Heart right ventricle (tissue), 16 donors: ENCODE measurements at regions not wholly inside any gene's neighbourhood (a gene's known extent, or its start where the extent isn't known, plus 50 kb on each side); places are given as distances from the start of the nearest gene placed in this dataset.

Experiments used
- ATAC-seq, 8 donors: fragments of 200-7000 bp; cut with Tn5 transposase; one replicate each; pipeline ENCODE4 v1.9.1; 2020; ENCODE audit warnings: mild to moderate bottlenecking in 8 of 8, moderate library complexity in 8 of 8, moderate number of reproducible peaks in 1 of 8
- DNase-seq, 2 donors: peaks; one replicate each; pipeline ENCODE4 v3.0.0-alpha.2; 2020
- H3K27ac ChIP-seq, 10 donors: fragments of 200-600 bp; sonication (generic) in 2 of 10; one replicate each; pipeline versions ENCODE4 v1.5.0 to v1.8.0; 2020 to 2022; ENCODE audit warnings: mild to moderate bottlenecking in 3 of 10
- H3K27me3 ChIP-seq, 7 donors: fragments of 200-600 bp; one replicate each; pipeline ENCODE4 v1.8.0; 2021 to 2022; ENCODE audit warnings: mild to moderate bottlenecking in 2 of 7
- H3K36me3 ChIP-seq, 9 donors: fragments of 200-600 bp; sonication (generic) in 1 of 9; one replicate each; pipeline versions ENCODE4 v1.5.0 to v1.8.0; 2020 to 2022; ENCODE audit warnings: mild to moderate bottlenecking in 2 of 9
- H3K4me1 ChIP-seq, 9 donors: fragments of 200-600 bp; sonication (generic) in 1 of 9; one replicate each; pipeline versions ENCODE4 v1.5.0 to v1.8.0; 2020 to 2022; ENCODE audit warnings: mild to moderate bottlenecking in 4 of 9
- H3K4me3 ChIP-seq, 10 donors: fragments of 200-600 bp; sonication (generic) in 2 of 10; one replicate each; pipeline versions ENCODE4 v1.5.0 to v1.8.0; 2020 to 2022; ENCODE audit warnings: mild to moderate bottlenecking in 7 of 10, moderate library complexity in 2 of 10
- H3K9me3 ChIP-seq, 11 donors: fragments of 200-600 bp in 10 of 11; sonication (generic) in 2 of 11; one replicate each; pipeline versions ENCODE4 v1.5.0 to v1.8.0; 2013 to 2022; ENCODE audit warnings: mild to moderate bottlenecking in 2 of 11, control low read depth in 1 of 11, moderate library complexity in 1 of 11
- CTCF ChIP-seq, 9 donors: fragments of 200-600 bp; sonication (generic) in 2 of 9; IDR thresholded peaks; one replicate each; pipeline versions ENCODE4 v1.5.0 to v1.8.0; 2021 to 2022; ENCODE audit warnings: antibody characterized with exemption in 9 of 9, mild to moderate bottlenecking in 5 of 9, moderate library complexity in 1 of 9
- WGBS, 2 donors: extraction: QIAGEN DNeasy Blood & Tissue Kit; methylation state at CpG; one replicate each; pipeline ENCODE4 v1.1.7; 2013; ENCODE audit warnings: inconsistent platforms in 1 of 2; 5-methylcytosine and 5-hydroxymethylcytosine counted together
- intact Hi-C, 10 donors: fragments of 100-400 bp; cut with DNase I; formaldehyde crosslinking; loops; one replicate each; pipeline versions ENCODE4 v1.11.1 to v1.14.2; 2022
- donor health status: Arrhythmogenic right ventricular cardiomyopathy.
- donor health status: ischemic (EF 13 %, LVEDD 7.1; RV severe dilation, severe dysfunction).
- donor health status: healthy with polysubstance abuse.
- donor health status: DM: no; HTN: yes; CAD: no.
- donor health status: DM: no; HTN: no; CAD: no.
- donor health status: ischemic (EF 25% LVEDD 6.9; RV normal size, moderate dysfunction).
- donor health status: ischemic (EF 25% LVEDD 5.7; RV mildly dilated, moderate dysfunction).
- donor health status: healthy.
- donor health status: DM: yes; HTN: yes; CAD: no.
- donor health status: Ischemic cardiomyopathy.
- donor health status: ischemic (EF 35%, LVEDD 5.7; RV mildly dilated, moderate dysfunction).
- donor health status: nonischemic (EF 11% LVEDD 7.7; RV severe dilation, severe dysfunction).
- donor health status: DM: yes; HTN: yes; CAD: no.
- donor health status: PGD.
- donor health status: ischemic (EF 29% LVEDD 5.4; RV normal size, mild dysfunction).
- donor health status: nonischemic (EF 23%, LVEDD 6.1; RV moderate dilation, normal function).

GRCh38 chr2:116467243-116467642, 1347.2 kb upstream of the DDX18 start:
- no peak for TF ChIP-seq CTCF (IDR thresholded peaks at IDR 0.05)
- Histone ChIP-seq H3K27ac (no peak overlapping the region), H3K9me3 (peaks cover 0 to 72% (median 12%) of the 10 kb centered on the region in 11 donors), H3K4me3 (no peak overlapping the region), H3K4me1 (no peaks in the 10 kb centered on the region), H3K36me3 (no peaks in the 10 kb centered on the region), H3K27me3 (no peaks in the 10 kb centered on the region)
- intact Hi-C loops = no loop called here
- DNase-seq (no peak), ATAC-seq (no peak)
- WGBS, 2 donors = 48 to 57% methylated on average over 3 of the region's 3 CpGs

GRCh38 chr2:116477229-116477628, 1337.3 kb upstream of the DDX18 start:
- no peak for TF ChIP-seq CTCF (IDR thresholded peaks at IDR 0.05)
- H3K4me1 ChIP-seq = no peaks in the 10 kb centered on the region
- WGBS, 2 donors = 65% methylated on average over 3 of the region's 3 CpGs

GRCh38 chr2:116487336-116487735, 1327.2 kb upstream of the DDX18 start:
- WGBS, 2 donors = 79 to 85% methylated on average over 1 of the region's 1 CpG
- H3K27ac ChIP-seq = no peak overlapping the region
- peaks cover 0 to 51% (median 7%) of the 10 kb centered on the region in 11 donors for H3K9me3 ChIP-seq
- intact Hi-C loops = no loop called here
- no peak for DNase-seq
- no peaks in the 10 kb centered on the region for H3K36me3 ChIP-seq
- H3K27me3 ChIP-seq = no peaks in the 10 kb centered on the region
- no peak for TF ChIP-seq CTCF (IDR thresholded peaks at IDR 0.05)
- no peak overlapping the region for H3K4me3 ChIP-seq
- no peaks in the 10 kb centered on the region for H3K4me1 ChIP-seq
- no peak for ATAC-seq

More at GRCh38 chr2:116477229-116477628, 1337.3 kb upstream of the DDX18 start:
- Histone ChIP-seq H3K27ac (no peak overlapping the region), H3K27me3 (no peaks in the 10 kb centered on the region), H3K4me3 (no peak overlapping the region), H3K36me3 (no peaks in the 10 kb centered on the region), H3K9me3 (peaks cover 0 to 23% (median 0%) of the 10 kb centered on the region in 11 donors)
- intact Hi-C loops = no loop called here
- ATAC-seq (no peak), DNase-seq (no peak)

GRCh38 chr2:116489292-116489691, 1325.2 kb upstream of the DDX18 start:
- intact Hi-C loops = no loop called here
- H3K4me1 ChIP-seq = no peaks in the 10 kb centered on the region
- ATAC-seq = no peak
- no peaks in the 10 kb centered on the region for H3K27me3 ChIP-seq
- WGBS, 2 donors = 78 to 82% methylated on average over 6 of the region's 6 CpGs
- no peak overlapping the region for H3K4me3 ChIP-seq
- no peak overlapping the region for H3K27ac ChIP-seq
- DNase-seq = no peak
- no peaks in the 10 kb centered on the region for H3K36me3 ChIP-seq
- no peak for TF ChIP-seq CTCF (IDR thresholded peaks at IDR 0.05)
- peaks cover 0 to 53% (median 7%) of the 10 kb centered on the region in 11 donors for H3K9me3 ChIP-seq
